GM21423 (cell line): ENCODE measurements at regions not wholly inside any gene's neighbourhood (a gene's known extent, or its start where the extent isn't known, plus 50 kb on each side); places are given as distances from the start of the nearest gene placed in this dataset.

Experiments
- ATAC-seq: cut with Tn5 transposase; IDR thresholded peaks from one replicate; pipeline ENCODE4 v1.9.1; 2021; ENCODE audit warnings: mild to moderate bottlenecking, moderate library complexity; ENCODE audit not compliant: unreplicated experiment

- ATAC-seq = no peak
These were observed 227.7 kb upstream of the TSHZ2 start for GRCh38 chr20:52744441-52744840.

- ATAC-seq = no peak
These were observed 234.1 kb upstream of the TSHZ2 start for GRCh38 chr20:52738081-52738480.

- ATAC-seq = no peak
These were observed 235.7 kb upstream of the TSHZ2 start for GRCh38 chr20:52736507-52736906.

GRCh38 chr20:52731093-52731492 lies 241.1 kb upstream of the TSHZ2 start:
- ATAC-seq = no peak

GRCh38 chr20:52727740-52728456 lies 244.3 kb upstream of the TSHZ2 start:
- ATAC-seq = no peak

- ATAC-seq = no peak
These were observed 247.6 kb upstream of the TSHZ2 start for GRCh38 chr20:52724541-52724940.

GRCh38 chr20:52722926-52723688 lies 249.1 kb upstream of the TSHZ2 start:
- no peak for ATAC-seq

- no peak for ATAC-seq
These were observed 264.0 kb upstream of the TSHZ2 start for GRCh38 chr20:52708137-52708536.

- no peak for ATAC-seq
These were observed 267.6 kb upstream of the TSHZ2 start for GRCh38 chr20:52704553-52704952.

- no peak for ATAC-seq
These were observed 283.8 kb upstream of the TSHZ2 start for GRCh38 chr20:52688345-52688744.

- no peak for ATAC-seq
These were observed 287.3 kb upstream of the TSHZ2 start for GRCh38 chr20:52684905-52685304.

- no peak for ATAC-seq
These were observed 288.0 kb upstream of the TSHZ2 start for GRCh38 chr20:52684176-52684575.

- no peak for ATAC-seq
These were observed 288.4 kb upstream of the TSHZ2 start for GRCh38 chr20:52683761-52684160.

- ATAC-seq = no peak
These were observed 289.9 kb upstream of the TSHZ2 start for GRCh38 chr20:52682237-52682636.

GRCh38 chr20:52681288-52681687 lies 290.9 kb upstream of the TSHZ2 start:
- no peak for ATAC-seq

- no peak for ATAC-seq
These were observed 294.9 kb upstream of the TSHZ2 start for GRCh38 chr20:52677216-52677615.

- ATAC-seq = no peak
These were observed 295.7 kb upstream of the TSHZ2 start for GRCh38 chr20:52676283-52676995.

- no peak for ATAC-seq
These were observed 296.8 kb upstream of the TSHZ2 start for GRCh38 chr20:52675375-52675774.

- ATAC-seq = no peak
These were observed 303.5 kb upstream of the TSHZ2 start for GRCh38 chr20:52668626-52669025.

GRCh38 chr20:52667358-52667757 lies 304.8 kb upstream of the TSHZ2 start:
- no peak for ATAC-seq

GRCh38 chr20:52665441-52665840 lies 306.7 kb upstream of the TSHZ2 start:
- ATAC-seq = no peak

GRCh38 chr20:52655395-52655794 lies 316.8 kb upstream of the TSHZ2 start:
- ATAC-seq = no peak
